ENCODE measurements at regions not wholly inside any gene's neighbourhood (a gene's known extent, or its start where the extent isn't known, plus 50 kb on each side); places are given as distances from the start of the nearest gene placed in this dataset.
A peak's percentile ranks its signal among the peaks of the same experiment; 100 is the strongest.

- peaks cover 0 to 6% (median 1%) of the 10 kb centered on the region in 7 donors for H3K9me3 Mint-ChIP-seq
- H2AFZ ChIP-seq (ENCODE audit: insufficient read depth, low read depth, low read length, poor library complexity, severe bottlenecking), result no peak overlapping the region
- H3K4me1 ChIP-seq (ENCODE audit: control insufficient read depth in 1 of 2, insufficient read depth in 2 of 2, low read length in 2 of 2), result no peaks in the 10 kb centered on the region
- no peak overlapping the region for H3K27ac Mint-ChIP-seq
- H3K79me2 ChIP-seq (ENCODE audit: insufficient read depth, low read length), result no peaks in the 10 kb centered on the region
- no peaks in the 10 kb centered on the region for H4K20me1 ChIP-seq (ENCODE audit: insufficient read depth, low read length)
- H3K27me3 Mint-ChIP-seq (ENCODE audit: low read depth in 3 of 3), result peaks cover 0 to 12% (median 8%) of the 10 kb centered on the region in 3 donors
- H3K36me3 ChIP-seq (replicated peaks in 1 of 2; ENCODE audit: control insufficient read depth in 1 of 2, insufficient read depth in 2 of 2, low read length in 2 of 2), result no peaks in the 10 kb centered on the region
- no peak for TF ChIP-seq CTCF (IDR thresholded peaks at IDR 0.05)
- no peak overlapping the region for H3K4me3 ChIP-seq (replicated peaks in 1 of 3; ENCODE audit: low read depth in 2 of 3, low read length in 3 of 3)
- WGBS (ENCODE audit: insufficient coverage), result 82% methylated on average over 4 of the region's 6 CpGs
- H3K4me3 Mint-ChIP-seq, result no peak overlapping the region
- no peaks in the 10 kb centered on the region for H3K27me3 ChIP-seq (ENCODE audit: control insufficient read depth in 2 of 2, insufficient read depth in 2 of 2, low read length in 2 of 2)
- H3K27ac ChIP-seq (ENCODE audit: low read depth in 1 of 2, low read length in 2 of 2), result no peak overlapping the region
- no peaks in the 10 kb centered on the region for H3K9me3 ChIP-seq (replicated peaks in 1 of 2; ENCODE audit: control insufficient read depth in 1 of 2, insufficient read depth in 1 of 2, low read length in 2 of 2)
- no peak overlapping the region for H3K9ac ChIP-seq (ENCODE audit: insufficient read depth, low read length, poor library complexity, severe bottlenecking)
- no peaks in the 10 kb centered on the region for H3K4me1 Mint-ChIP-seq
- no peaks in the 10 kb centered on the region for H3K36me3 Mint-ChIP-seq
- DNase-seq, result no peak
- no peak overlapping the region for H3K4me2 ChIP-seq (replicated peaks; ENCODE audit: extremely low read depth, low read length, poor library complexity, severe bottlenecking)
- intact Hi-C loops (cut with micrococcal nuclease), result no loop called here
Measured at GRCh38 chr1:14184454-14184853, 414.0 kb upstream of the KAZN start.

DNA sequence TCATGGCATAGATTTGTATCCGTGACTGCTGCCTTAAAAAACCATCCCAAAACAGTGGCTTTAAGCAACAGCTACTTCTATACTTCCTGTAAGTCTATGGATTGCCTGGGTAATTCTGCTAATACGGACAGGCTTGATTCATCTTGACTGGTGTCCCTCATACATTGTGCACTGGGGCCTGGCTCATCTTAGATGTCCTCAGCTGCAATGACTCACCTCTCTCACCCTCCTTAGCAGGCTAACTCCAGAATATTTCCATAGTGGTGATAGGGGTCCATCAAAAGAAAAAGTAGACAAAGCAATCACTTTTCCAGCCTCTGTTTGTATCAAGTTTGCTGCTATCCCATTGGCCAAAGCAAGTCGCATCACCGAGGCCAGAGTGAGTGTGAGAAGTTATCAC is 409.1 kb upstream of the KAZN start:
- H3K4me3 Mint-ChIP-seq, result no peak overlapping the region

More for the DNA sequence above, 409.1 kb upstream of the KAZN start:
- peak overlapping the region in 1 of 7 donors; percentile 42 for H3K27ac Mint-ChIP-seq
- H3K4me3 ChIP-seq (replicated peaks in 1 of 3; ENCODE audit: low read depth in 2 of 3, low read length in 3 of 3), result no peak overlapping the region
- H4K20me1 ChIP-seq (ENCODE audit: insufficient read depth, low read length), result no peaks in the 10 kb centered on the region
- H3K36me3 ChIP-seq (replicated peaks in 1 of 2; ENCODE audit: control insufficient read depth in 1 of 2, insufficient read depth in 2 of 2, low read length in 2 of 2), result no peaks in the 10 kb centered on the region
- H3K79me2 ChIP-seq (ENCODE audit: insufficient read depth, low read length), result no peaks in the 10 kb centered on the region
- H3K9ac ChIP-seq (ENCODE audit: insufficient read depth, low read length, poor library complexity, severe bottlenecking), result no peak overlapping the region
- no peak for DNase-seq
- no peaks in the 10 kb centered on the region for H3K4me1 ChIP-seq (ENCODE audit: control insufficient read depth in 1 of 2, insufficient read depth in 2 of 2, low read length in 2 of 2)
- no peak overlapping the region for H3K4me2 ChIP-seq (replicated peaks; ENCODE audit: extremely low read depth, low read length, poor library complexity, severe bottlenecking)
- H3K4me1 Mint-ChIP-seq, result no peaks in the 10 kb centered on the region
- H3K27me3 Mint-ChIP-seq (ENCODE audit: low read depth in 3 of 3), result peaks cover 0 to 6% (median 5%) of the 10 kb centered on the region in 3 donors
- no peaks in the 10 kb centered on the region for H3K27me3 ChIP-seq (ENCODE audit: control insufficient read depth in 2 of 2, insufficient read depth in 2 of 2, low read length in 2 of 2)
- no peak for TF ChIP-seq CTCF (IDR thresholded peaks at IDR 0.05)
- H3K27ac ChIP-seq (ENCODE audit: low read depth in 1 of 2, low read length in 2 of 2), result no peak overlapping the region
- no peak overlapping the region for H2AFZ ChIP-seq (ENCODE audit: insufficient read depth, low read depth, low read length, poor library complexity, severe bottlenecking)
- intact Hi-C loops (cut with micrococcal nuclease), result no loop called here
- peaks cover 0 to 2% (median 0%) of the 10 kb centered on the region in 7 donors for H3K9me3 Mint-ChIP-seq
- no peaks in the 10 kb centered on the region for H3K36me3 Mint-ChIP-seq
- WGBS (ENCODE audit: insufficient coverage), result 50% methylated on average over 1 of the region's 4 CpGs
- H3K9me3 ChIP-seq (replicated peaks in 1 of 2; ENCODE audit: control insufficient read depth in 1 of 2, insufficient read depth in 1 of 2, low read length in 2 of 2), result no peaks in the 10 kb centered on the region
